Stimulated activated CD8-positive, alpha-beta memory T cell treated with anti-CD3 and anti-CD28 coated beads, Interleukin-2, amount 100 ng/mL, for 1 hour (primary cell): ENCODE measurements at regions not wholly inside any gene's neighbourhood (a gene's known extent, or its start where the extent isn't known, plus 50 kb on each side); places are given as distances from the start of the nearest gene placed in this dataset.

Experiments used
- DNase-seq, 2 donors: peaks; one replicate each; pipeline ENCODE4 v3.0.0-alpha.2; 2020; ENCODE audit warnings: low read depth in 2 of 2

DNA sequence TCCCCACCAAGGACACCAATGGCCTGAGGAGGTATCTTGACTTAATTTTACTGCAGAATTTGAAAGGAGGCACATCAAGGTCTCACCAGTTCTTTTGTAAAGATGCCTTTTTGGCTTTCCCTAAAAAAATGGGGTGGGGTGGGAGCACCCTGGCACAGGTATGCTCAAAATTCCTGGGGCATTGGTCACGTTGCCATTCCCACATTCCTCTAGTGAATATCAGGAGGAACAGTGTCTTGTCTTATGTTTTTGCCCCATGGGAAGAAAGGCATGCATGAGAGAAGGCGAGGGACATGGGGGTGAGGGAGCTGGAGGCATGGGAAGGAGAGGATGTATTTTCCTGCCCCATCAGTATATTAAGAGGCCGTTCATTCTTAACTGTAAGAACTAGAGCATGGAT is 275.3 kb downstream of the CMPK2 start:
- DNase-seq = no peak

DNA sequence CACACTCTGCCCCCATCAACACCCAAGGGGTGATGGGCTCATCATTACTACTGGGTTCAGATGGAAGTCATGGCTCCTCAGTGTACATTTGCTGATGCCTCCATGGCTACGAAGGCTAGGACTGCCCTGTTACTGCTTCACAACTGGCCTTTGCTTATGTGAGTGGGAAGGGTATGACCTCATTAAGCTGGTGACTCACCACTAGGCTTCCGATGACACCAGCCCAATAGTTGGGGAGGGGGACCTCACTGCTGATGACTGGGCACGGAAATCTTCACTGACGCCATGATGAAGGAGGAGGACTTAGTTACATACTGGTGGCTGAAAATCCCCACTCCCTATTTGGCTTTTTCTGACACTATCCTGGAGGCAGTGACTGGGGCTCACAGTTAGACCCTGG is 263.2 kb downstream of the CMPK2 start:
- DNase-seq = no peak

DNA sequence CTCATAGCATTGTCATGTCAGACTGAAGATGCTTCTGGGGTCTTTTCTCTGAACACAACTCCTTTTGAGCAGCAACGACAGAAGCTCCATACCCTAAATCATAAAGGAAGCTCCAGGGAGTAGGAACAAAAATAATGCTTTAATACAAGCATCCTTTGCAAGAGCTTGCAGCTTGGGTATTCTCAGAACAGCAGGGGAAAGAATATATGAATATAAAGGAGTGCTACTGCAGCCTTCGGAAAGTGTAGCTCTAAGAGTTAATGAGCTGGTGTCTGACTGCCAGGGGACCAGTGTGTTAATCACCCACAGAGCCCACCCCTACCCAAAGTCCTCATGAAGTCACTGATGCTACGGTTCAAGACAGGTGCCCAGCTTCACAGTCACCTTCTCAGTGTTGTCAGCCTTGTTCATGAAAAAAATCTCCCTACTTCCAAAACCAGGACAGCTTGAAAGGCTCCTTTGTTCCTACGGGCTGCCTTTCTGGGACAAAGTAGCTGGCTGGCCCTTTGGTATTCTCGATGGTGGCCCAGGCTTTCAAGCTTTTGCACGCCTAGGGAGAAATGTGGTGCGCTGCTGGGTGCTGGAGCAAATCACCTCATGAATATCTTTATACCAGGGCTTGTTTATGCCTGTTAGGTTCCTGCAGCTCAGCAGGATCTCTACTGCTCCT is 259.7 kb downstream of the CMPK2 start:
- no peak for DNase-seq

- no peak for DNase-seq
Measured at GRCh38 chr2:6617794-6618193, 247.9 kb downstream of the CMPK2 start.

DNA sequence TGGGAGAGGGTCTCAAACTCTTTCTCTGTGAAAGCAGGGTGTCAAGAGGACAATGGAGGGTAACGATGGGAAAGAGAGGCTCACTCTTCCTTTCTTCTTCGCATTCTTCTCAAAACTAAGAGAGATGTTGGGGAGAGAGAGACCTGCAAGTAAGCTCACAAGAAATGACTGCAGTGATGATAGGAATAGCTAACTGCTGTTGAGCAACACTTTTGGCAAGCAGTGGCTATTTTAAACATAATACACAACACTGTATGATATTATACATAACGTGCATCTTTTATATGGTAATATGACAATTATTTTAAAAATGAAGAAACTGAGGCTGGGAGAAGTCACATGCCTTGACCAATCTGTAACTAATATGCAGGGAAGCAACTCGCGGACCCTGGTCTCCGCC is 247.5 kb downstream of the CMPK2 start:
- DNase-seq = no peak

DNA sequence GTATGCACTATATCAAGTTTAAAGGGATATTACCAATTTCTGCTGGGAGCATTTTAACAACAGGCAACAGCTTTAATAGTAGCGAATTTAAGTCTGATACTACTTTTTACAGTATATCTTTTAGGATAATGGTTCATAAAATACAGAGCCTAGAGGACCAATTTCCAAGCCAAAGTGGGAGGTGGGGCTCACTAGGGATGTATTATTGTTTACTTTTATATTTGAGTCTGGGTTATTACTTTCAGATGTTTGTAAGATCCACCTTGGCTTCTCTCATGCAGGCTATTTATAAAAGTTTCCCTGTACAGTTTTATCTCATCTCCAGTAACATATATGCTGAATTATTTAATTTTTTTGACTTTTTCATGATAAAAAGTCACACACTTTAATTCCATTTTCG is 242.0 kb downstream of the CMPK2 start:
- no peak for DNase-seq

DNA sequence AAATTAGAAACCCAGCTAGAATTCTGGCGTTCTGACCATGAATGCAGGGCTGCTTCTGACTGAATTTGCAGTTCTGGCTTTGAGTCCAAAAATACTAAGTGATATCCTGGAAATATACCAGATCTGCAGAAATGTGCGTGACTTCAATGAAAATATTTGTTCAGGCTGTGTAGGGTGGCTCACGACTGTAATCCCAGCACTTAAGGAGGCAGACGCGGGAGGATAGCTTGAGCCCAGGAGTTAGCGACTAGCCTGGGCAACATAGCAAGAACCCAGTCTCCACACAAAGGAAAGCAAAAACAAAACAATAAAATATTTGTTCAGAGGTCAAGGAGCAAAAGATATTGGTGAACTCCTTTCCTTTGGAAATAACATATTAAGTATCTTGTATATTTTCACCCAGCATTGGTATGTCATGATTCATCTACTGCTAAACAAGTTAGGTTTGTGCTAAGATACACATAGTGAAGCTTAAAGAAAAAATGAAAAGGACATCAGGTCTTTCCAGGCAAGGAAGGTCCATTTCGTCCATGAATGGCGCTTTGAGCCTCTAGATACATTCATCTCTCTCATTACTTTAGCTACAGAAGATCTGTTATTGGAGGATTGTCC is 239.2 kb downstream of the CMPK2 start:
- DNase-seq = no peak

GRCh38 chr2:6627316-6627715 is 238.4 kb downstream of the CMPK2 start:
- no peak for DNase-seq

- no peak for DNase-seq
Measured at GRCh38 chr2:6630209-6630608, 235.5 kb downstream of the CMPK2 start.

GRCh38 chr2:6635296-6635695 is 230.4 kb downstream of the CMPK2 start:
- DNase-seq = no peak

- no peak for DNase-seq
Measured at GRCh38 chr2:6637330-6637729, 228.4 kb downstream of the CMPK2 start.

GRCh38 chr2:6639929-6640620 is 225.6 kb downstream of the CMPK2 start:
- no peak for DNase-seq

DNA sequence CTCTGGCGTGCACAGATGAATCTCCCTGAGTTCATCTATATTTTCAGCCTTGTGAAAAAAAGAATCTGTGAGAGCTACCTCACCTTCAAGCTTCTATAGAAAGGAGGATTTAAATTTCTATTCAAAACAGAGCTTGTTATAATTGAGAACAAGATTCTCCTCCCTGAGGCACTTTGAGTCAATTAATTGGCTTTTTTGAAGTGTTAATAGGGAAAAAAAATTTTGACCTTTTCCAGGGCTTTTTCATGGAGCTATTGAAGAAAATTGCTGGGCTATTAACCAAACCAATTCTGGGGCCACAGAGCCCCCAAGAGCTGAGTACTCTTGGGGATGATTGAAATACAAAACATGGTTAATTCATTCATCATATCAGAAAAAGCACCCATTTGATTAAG is 225.1 kb downstream of the CMPK2 start:
- no peak for DNase-seq

- DNase-seq = no peak
Measured at GRCh38 chr2:6641956-6642355, 223.8 kb downstream of the CMPK2 start.

DNA sequence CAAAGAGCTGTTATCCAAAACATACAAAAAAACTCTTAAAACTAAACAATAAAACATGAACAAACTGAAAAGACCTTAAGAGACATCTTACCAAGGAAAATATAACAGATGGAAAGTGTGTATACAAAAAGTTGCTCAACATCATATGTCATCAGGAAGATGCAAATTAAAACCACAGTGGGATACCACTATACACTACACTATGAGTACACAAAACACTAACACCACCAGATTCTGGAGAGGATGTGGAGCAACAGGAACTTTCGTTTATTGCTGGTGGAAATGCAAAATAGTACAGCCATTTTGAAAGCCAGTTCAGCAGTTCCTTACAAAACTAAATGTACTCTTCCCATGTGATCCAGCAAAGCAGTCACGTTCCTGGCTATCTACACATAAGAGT is 221.4 kb downstream of the CMPK2 start:
- DNase-seq = no peak

- no peak for DNase-seq
Measured at GRCh38 chr2:6645004-6645403, 220.7 kb downstream of the CMPK2 start.

- no peak for DNase-seq
Measured at GRCh38 chr2:6645672-6646071, 220.0 kb downstream of the CMPK2 start.

- no peak for DNase-seq
Measured at GRCh38 chr2:6647046-6647445, 218.7 kb downstream of the CMPK2 start.

GRCh38 chr2:6648596-6649247 is 217.0 kb downstream of the CMPK2 start:
- DNase-seq = no peak

- DNase-seq = no peak
Measured at GRCh38 chr2:6650311-6650710, 215.4 kb downstream of the CMPK2 start.

DNA sequence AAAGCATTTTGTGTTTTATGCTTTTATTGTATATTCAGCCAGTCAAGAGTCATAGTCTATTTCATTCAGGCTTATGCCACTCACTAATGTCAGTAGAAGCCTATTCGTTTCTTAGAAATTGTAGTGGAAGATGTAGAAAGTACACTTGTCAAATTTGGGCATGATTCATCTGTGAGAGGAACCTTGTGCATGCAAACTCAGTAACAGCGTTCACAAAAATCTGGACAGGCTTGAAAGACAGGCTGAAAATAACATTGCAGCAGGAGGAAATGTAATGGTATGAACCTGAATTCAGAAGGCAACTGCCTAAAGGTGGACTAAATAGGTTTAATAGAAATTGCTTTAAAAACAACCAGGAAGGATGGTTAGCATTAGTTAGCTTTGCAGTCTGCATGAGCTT is 213.5 kb downstream of the CMPK2 start:
- no peak for DNase-seq

GRCh38 chr2:6653281-6653750 is 212.4 kb downstream of the CMPK2 start:
- DNase-seq = no peak

DNA sequence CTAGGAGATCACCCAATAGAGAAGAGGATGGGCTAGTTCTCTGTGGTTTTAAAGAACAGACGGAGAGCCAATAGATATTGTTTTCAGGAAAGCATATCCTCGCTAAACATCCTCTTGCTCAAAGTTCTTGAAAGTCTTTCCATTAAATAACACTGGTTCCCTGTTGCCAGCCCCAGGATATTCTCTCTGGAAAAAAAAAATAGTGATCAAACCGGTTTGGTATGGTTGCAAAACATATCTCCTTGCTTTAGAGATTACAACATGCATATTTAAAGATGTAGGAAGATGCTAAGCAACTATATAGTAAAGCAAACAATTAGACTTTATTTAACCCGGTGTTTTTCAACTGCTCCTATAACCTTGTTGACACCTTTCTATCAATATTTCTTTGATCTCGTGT is 211.4 kb downstream of the CMPK2 start:
- no peak for DNase-seq
